ENCODE measurements at regions not wholly inside any gene's neighbourhood (a gene's known extent, or its start where the extent isn't known, plus 50 kb on each side); places are given as distances from the start of the nearest gene placed in this dataset.

GRCh38 chr5:166709691-166710090 is 1581.8 kb upstream of the WWC1 start:
- no peaks in the 10 kb centered on the region for H3K27me3 ChIP-seq (ENCODE audit: insufficient read depth, low read length)
- H3K4me2 ChIP-seq (ENCODE audit: low read length): no peak overlapping the region
- TF ChIP-seq EZH2 (IDR thresholded peaks at IDR 0.05; ENCODE audit: borderline replicate concordance, low read length) (no peak), CTCF (IDR thresholded peaks at IDR 0.05; ENCODE audit: low read length) (no peak)
- H2AFZ ChIP-seq (ENCODE audit: low read length): no peak overlapping the region
- no peaks in the 10 kb centered on the region for H3K9me3 ChIP-seq (ENCODE audit: low read length)
- no peak overlapping the region for H3K9ac ChIP-seq (ENCODE audit: low read length)
- H3K4me3 ChIP-seq (ENCODE audit: low read depth, low read length, poor library complexity, severe bottlenecking): no peak overlapping the region
- no peaks in the 10 kb centered on the region for H3K36me3 ChIP-seq (ENCODE audit: insufficient read depth, low read length)
- no peaks in the 10 kb centered on the region for H3K9me2 ChIP-seq (ENCODE audit: low read depth, low read length)
- no peaks in the 10 kb centered on the region for H3F3A ChIP-seq (ENCODE audit: insufficient read depth, low read length)
- H3K27ac ChIP-seq (ENCODE audit: low read depth, low read length, poor library complexity, severe bottlenecking): no peak overlapping the region
- H3K4me1 ChIP-seq (ENCODE audit: insufficient read depth, low read length, severe bottlenecking): no peaks in the 10 kb centered on the region
- H4K20me1 ChIP-seq (ENCODE audit: insufficient read depth, low read length): no peaks in the 10 kb centered on the region
- H3K79me2 ChIP-seq (ENCODE audit: insufficient read depth, low read length): no peaks in the 10 kb centered on the region

- H4K20me1 ChIP-seq (ENCODE audit: insufficient read depth, low read length): no peaks in the 10 kb centered on the region
- H3K79me2 ChIP-seq (ENCODE audit: insufficient read depth, low read length): no peaks in the 10 kb centered on the region
- no peak overlapping the region for H3K4me2 ChIP-seq (ENCODE audit: low read length)
- no peaks in the 10 kb centered on the region for H3K9me2 ChIP-seq (ENCODE audit: low read depth, low read length)
- TF ChIP-seq EZH2 (IDR thresholded peaks at IDR 0.05; ENCODE audit: borderline replicate concordance, low read length) (no peak), CTCF (IDR thresholded peaks at IDR 0.05; ENCODE audit: low read length) (no peak)
- H3K4me1 ChIP-seq (ENCODE audit: insufficient read depth, low read length, severe bottlenecking): no peaks in the 10 kb centered on the region
- H3K36me3 ChIP-seq (ENCODE audit: insufficient read depth, low read length): no peaks in the 10 kb centered on the region
- H3K9me3 ChIP-seq (ENCODE audit: low read length): no peaks in the 10 kb centered on the region
- no peak overlapping the region for H3K27ac ChIP-seq (ENCODE audit: low read depth, low read length, poor library complexity, severe bottlenecking)
- no peaks in the 10 kb centered on the region for H3K27me3 ChIP-seq (ENCODE audit: insufficient read depth, low read length)
- H3F3A ChIP-seq (ENCODE audit: insufficient read depth, low read length): no peaks in the 10 kb centered on the region
- H2AFZ ChIP-seq (ENCODE audit: low read length): no peak overlapping the region
- no peak overlapping the region for H3K4me3 ChIP-seq (ENCODE audit: low read depth, low read length, poor library complexity, severe bottlenecking)
- no peak overlapping the region for H3K9ac ChIP-seq (ENCODE audit: low read length)
Measured at GRCh38 chr5:166710271-166710670, 1581.2 kb upstream of the WWC1 start.

GRCh38 chr5:166712447-166713185 is 1578.8 kb upstream of the WWC1 start:
- no peaks in the 10 kb centered on the region for H3F3A ChIP-seq (ENCODE audit: insufficient read depth, low read length)
- no peaks in the 10 kb centered on the region for H4K20me1 ChIP-seq (ENCODE audit: insufficient read depth, low read length)
- H3K4me1 ChIP-seq (ENCODE audit: insufficient read depth, low read length, severe bottlenecking): no peaks in the 10 kb centered on the region
- H3K79me2 ChIP-seq (ENCODE audit: insufficient read depth, low read length): no peaks in the 10 kb centered on the region
- no peaks in the 10 kb centered on the region for H3K36me3 ChIP-seq (ENCODE audit: insufficient read depth, low read length)
- no peaks in the 10 kb centered on the region for H3K9me3 ChIP-seq (ENCODE audit: low read length)
- H2AFZ ChIP-seq (ENCODE audit: low read length): no peak overlapping the region
- no peaks in the 10 kb centered on the region for H3K9me2 ChIP-seq (ENCODE audit: low read depth, low read length)
- TF ChIP-seq CTCF (IDR thresholded peaks at IDR 0.05; ENCODE audit: low read length) (no peak), EZH2 (IDR thresholded peaks at IDR 0.05; ENCODE audit: borderline replicate concordance, low read length) (no peak)
- no peak overlapping the region for H3K9ac ChIP-seq (ENCODE audit: low read length)
- no peak overlapping the region for H3K4me3 ChIP-seq (ENCODE audit: low read depth, low read length, poor library complexity, severe bottlenecking)
- no peak overlapping the region for H3K27ac ChIP-seq (ENCODE audit: low read depth, low read length, poor library complexity, severe bottlenecking)
- no peaks in the 10 kb centered on the region for H3K27me3 ChIP-seq (ENCODE audit: insufficient read depth, low read length)
- H3K4me2 ChIP-seq (ENCODE audit: low read length): no peak overlapping the region
